ENCODE measurements at regions not wholly inside any gene's neighbourhood (a gene's known extent, or its start where the extent isn't known, plus 50 kb on each side); places are given as distances from the start of the nearest gene placed in this dataset.

DNA sequence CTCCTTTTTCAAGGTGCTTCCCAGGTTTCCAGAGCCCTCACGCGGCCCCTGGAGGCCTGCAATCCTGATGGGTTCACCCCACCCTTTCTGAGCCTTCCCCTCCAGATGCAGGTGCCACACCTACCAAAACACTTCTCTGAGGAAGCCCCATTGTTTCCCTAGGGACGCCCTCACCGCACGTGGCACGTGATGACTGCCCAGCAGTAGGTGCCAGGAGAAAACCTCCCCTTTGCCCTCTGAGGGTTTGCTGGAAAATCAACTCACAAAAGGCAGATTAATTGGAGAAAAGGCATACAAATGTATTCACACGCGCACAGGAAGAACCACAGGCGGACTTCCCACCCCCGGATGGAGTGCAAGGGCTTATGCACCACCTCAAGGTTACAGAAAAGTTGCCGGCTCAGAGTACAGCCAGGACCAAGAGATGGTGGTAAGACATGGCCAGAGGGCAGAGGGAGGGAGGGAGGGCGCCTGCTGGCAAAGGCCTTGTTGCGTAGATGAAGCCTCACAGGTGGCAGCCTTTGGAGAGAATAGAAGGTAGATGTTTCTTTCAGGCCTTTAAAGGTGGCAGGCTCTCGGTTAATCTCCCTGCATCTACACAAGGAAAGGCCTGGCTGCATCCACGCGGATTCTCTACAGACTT, 269.4 kb upstream of the RAB6C start:
- DNase-seq (ENCODE audit: low read depth), result no peak

- DNase-seq (ENCODE audit: low read depth), result no peak
Observed at GRCh38 chr2:129710670-129711495, 268.6 kb upstream of the RAB6C start.

DNA sequence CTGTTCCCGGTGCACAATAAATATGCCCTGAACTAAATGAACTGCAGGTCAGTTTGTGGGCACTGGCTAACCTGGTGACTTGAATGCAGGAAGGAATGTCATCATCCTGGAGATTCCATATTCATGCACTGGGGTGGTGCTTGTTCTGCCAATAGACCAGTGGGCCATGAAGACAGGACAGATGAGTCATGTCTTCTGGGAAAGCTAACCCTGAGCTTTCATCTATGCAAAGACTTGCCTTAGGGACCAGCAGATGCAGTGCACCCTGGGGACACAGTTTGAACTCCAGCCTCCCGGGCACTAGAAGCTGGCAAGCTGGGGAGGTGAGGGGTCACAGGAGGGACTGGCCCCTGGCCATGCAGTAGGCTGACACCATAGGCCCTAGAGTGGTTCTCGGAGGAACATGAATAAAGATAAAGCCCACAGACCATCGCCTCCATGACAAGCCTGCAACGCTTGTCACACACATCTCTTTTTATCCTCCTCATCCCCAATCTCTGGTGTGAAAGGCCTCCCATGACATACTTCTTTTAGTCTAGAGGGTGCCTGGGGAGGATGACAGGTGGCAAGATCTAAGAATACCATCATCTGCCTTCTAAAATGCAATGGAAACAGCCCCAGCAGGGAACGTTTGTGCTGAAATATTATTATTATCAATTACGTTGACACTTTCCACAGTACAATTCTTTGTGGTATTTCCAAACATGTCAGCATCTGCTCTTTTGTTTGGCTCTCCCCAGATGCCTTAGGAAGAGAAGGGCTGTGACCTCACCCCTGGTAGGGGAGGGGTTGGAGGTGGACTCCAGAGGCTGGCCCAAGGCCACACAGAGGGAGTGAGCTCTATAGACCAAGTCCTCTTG, 267.4 kb upstream of the RAB6C start:
- DNase-seq (ENCODE audit: low read depth), result no peak

DNA sequence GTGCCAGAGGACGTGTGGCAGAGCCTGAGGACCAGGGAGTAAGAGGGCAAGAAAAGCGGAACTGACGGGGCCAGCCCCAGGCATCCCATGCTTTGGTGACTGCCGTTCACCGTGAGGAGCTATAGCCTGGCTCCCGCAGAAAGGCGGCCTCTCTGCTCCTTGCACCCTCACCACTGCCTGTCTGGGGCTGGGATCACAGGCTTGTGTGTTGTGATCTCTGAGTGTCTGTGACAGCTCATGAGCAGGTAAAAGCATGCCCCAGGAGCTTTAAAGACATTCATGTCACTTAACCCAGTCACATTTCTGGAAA, 266.8 kb upstream of the RAB6C start:
- DNase-seq (ENCODE audit: low read depth), result no peak

GRCh38 chr2:129713337-129713736, 266.1 kb upstream of the RAB6C start:
- DNase-seq (ENCODE audit: low read depth), result no peak

DNA sequence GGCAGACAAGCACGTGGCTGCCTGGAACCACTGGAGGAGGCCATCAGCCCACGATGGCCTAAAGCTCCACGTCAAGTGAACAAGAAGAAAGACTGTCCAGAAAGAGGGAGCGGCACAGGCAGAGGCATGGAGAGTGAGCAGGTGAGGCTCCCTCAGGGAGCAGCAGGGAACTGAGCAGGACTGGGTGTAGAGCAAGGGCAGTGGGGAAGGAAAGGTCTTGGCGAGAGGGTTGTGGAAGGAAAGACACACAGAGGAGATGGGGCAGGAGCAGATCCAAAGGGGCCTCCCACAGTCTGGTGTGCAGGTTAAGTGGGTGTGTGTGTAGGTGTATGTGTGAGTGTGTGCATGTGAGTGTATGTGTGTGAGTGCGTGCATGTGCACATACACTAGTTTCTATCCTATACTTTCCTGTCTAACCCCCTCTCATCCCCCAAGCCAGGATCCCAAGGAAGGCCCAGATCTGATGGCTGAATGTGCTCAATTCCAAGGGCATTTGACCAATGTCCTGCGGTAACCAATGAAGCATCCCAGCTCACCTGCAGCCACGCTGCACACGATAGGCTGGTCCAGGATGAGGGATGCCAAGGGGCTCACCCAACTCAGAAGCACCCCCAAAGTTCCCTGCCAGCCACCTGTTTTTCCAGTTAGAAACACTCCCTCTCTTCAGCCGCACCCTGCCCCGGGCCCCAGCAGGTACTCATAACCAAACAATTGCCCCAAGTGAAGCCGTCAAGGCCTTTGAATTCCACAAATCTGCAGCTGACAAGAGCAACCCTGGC, 262.5 kb upstream of the RAB6C start:
- no peak for DNase-seq (ENCODE audit: low read depth)

- no peak for DNase-seq (ENCODE audit: low read depth)
Observed at GRCh38 chr2:129717560-129718130, 261.8 kb upstream of the RAB6C start.

DNA sequence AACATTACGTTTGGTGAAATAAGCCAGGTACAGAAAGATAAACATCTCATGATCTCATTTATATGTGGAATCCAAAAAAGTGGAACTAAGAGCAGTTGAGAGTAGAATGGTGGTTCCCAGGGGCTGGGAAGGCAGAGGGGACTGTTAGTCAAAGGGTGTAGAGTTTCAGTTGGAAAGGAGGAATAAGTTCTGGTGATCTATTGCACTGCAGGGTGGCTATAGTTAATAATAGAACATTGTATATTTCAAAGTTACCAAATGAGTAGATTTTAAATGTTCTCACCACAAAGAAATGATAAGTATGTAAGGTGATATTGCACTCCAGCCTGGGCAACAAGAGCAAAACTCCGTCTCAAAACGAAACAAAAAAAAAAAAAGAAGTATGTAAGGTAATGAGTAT, 260.1 kb upstream of the RAB6C start:
- no peak for DNase-seq (ENCODE audit: low read depth)

GRCh38 chr2:129720360-129720759, 259.1 kb upstream of the RAB6C start:
- DNase-seq (ENCODE audit: low read depth), result no peak

GRCh38 chr2:129720761-129721160, 258.7 kb upstream of the RAB6C start:
- no peak for DNase-seq (ENCODE audit: low read depth)

- DNase-seq (ENCODE audit: low read depth), result no peak
Observed at GRCh38 chr2:129721236-129721635, 258.2 kb upstream of the RAB6C start.

DNA sequence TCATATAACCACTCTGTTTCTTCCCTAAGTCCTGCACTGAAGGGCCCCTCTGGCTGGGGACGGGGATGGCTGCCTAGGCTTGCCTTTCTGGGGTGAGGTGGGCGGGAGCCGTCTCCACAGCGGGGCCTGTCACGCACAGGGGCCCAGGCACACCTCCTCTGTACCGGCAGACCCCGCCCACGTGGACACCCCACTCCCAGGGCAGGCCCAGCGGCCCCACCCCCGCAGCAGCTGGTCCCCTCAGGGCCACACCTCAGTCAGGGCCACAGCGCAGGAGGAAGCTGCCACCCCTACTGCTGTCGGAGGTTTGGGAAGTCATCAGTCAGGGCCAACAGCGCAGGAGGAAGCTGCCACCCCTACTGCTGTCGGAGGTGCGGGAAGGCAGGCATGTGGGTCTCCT, 257.6 kb upstream of the RAB6C start:
- no peak for DNase-seq (ENCODE audit: low read depth)

- no peak for DNase-seq (ENCODE audit: low read depth)
Observed at GRCh38 chr2:129722306-129723019, 257.0 kb upstream of the RAB6C start.

DNA sequence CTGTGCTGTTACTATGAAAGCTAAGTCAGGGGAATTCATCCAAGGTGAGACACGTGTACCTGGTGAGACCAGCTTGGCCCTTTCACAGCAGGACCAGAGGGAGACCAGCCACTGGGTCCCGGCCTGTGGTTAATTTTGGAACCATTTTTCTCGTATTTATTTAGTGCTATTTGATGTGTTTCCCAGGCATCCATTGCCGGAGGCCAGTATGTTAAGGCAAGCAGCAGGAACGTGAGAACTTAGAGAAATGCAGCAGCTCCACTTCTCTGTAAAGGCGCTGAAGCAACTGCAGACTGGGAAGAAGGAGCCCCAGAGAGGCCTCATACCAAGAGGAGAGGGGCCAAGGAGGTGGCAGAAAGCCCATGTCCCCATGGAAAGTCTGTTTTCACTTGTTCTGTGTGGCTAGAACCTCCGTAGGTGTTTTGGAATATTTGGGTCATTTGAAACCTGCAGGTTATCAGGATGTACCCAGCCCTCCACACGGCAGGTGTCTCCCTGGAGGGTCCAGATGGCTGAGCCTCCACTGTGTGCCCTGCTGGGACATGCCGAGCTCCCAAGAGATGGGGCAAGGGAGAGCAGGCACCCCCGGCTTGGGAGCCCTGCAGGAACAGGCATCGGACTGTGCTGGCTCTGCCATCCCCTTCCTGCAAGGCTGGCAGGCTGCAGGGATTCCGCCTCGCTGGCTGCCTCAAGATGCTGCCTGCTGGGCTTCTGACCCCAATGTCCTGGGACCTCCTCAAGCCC, 256.0 kb upstream of the RAB6C start:
- DNase-seq (ENCODE audit: low read depth), result no peak

GRCh38 chr2:129724021-129724757, 255.3 kb upstream of the RAB6C start:
- no peak for DNase-seq (ENCODE audit: low read depth)

GRCh38 chr2:129726216-129726615, 253.2 kb upstream of the RAB6C start:
- no peak for DNase-seq (ENCODE audit: low read depth)

DNA sequence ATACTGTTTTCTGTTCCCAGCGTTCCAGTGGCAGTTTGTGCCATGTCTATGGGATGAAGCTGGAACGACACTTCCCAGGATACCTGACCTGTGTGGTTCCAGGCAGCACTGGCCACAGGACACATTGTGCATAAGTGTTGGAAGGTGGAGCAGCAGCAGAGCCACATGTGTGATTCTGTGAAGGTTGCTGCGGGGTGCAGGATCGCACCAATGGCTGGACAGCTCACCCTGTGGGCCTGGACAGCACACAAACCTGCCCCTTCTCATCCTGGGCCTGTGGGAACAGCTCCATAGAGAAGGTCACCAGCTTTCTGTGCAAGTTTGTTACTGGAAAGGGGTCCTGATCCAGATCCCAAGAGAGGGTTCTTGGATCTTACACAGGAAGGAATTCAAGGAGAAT, 252.2 kb upstream of the RAB6C start:
- DNase-seq (ENCODE audit: low read depth), result no peak

GRCh38 chr2:129728035-129728972, 251.2 kb upstream of the RAB6C start:
- no peak for DNase-seq (ENCODE audit: low read depth)

GRCh38 chr2:129729011-129729410, 250.5 kb upstream of the RAB6C start:
- DNase-seq (ENCODE audit: low read depth), result no peak
